Neural progenitor cell (in vitro differentiated cells): ENCODE measurements at regions not wholly inside any gene's neighbourhood (a gene's known extent, or its start where the extent isn't known, plus 50 kb on each side); places are given as distances from the start of the nearest gene placed in this dataset.

Experiments
- CTCF ChIP-seq: fragments of 200-600 bp; sonication (generic); IDR thresholded peaks from 2 replicates; pipeline ENCODE4 v1.5.1; 2017; ENCODE audit warnings: antibody characterized with exemption, mild to moderate bottlenecking
- EZH2 ChIP-seq: fragments of 200-600 bp; sonication (generic); IDR thresholded peaks from 2 replicates; pipeline ENCODE4 v1.6.1; 2017; ENCODE audit warnings: antibody characterized with exemption, mild to moderate bottlenecking, moderate library complexity
- EZH2phosphoT487 ChIP-seq: fragments of 200-600 bp; sonication (generic); IDR thresholded peaks from 2 replicates; pipeline ENCODE4 v1.6.1; 2017; ENCODE audit warnings: antibody characterized with exemption

- TF ChIP-seq CTCF (no peak), EZH2 (no peak), EZH2phosphoT487 (no peak)
These were observed 150.7 kb upstream of the MGAT5 start for GRCh38 chr2:134103196-134103595.
